ENCODE measurements at regions not wholly inside any gene's neighbourhood (a gene's known extent, or its start where the extent isn't known, plus 50 kb on each side); places are given as distances from the start of the nearest gene placed in this dataset.

GRCh38 chr10:121085367-121085766 lies 234.2 kb downstream of the WDR11 start:
- DNase-seq (ENCODE audit: low read depth, low spot score) = no peak
- no peak overlapping the region for H3K4me3 ChIP-seq (ENCODE audit: low read length)

- no peak for DNase-seq (ENCODE audit: low read depth, low spot score)
- no peak overlapping the region for H3K4me3 ChIP-seq (ENCODE audit: low read length)
Measured at GRCh38 chr10:121087129-121087528, 236.0 kb downstream of the WDR11 start.

- H3K4me3 ChIP-seq (ENCODE audit: low read length) = no peak overlapping the region
- DNase-seq (ENCODE audit: low read depth, low spot score) = no peak
Measured at GRCh38 chr10:121087688-121088087, 236.5 kb downstream of the WDR11 start.

GRCh38 chr10:121088524-121088923 lies 237.4 kb downstream of the WDR11 start:
- H3K4me3 ChIP-seq (ENCODE audit: low read length) = no peak overlapping the region
- no peak for DNase-seq (ENCODE audit: low read depth, low spot score)

- no peak for DNase-seq (ENCODE audit: low read depth, low spot score)
- no peak overlapping the region for H3K4me3 ChIP-seq (ENCODE audit: low read length)
Measured at GRCh38 chr10:121089434-121089833, 238.3 kb downstream of the WDR11 start.

GRCh38 chr10:121091961-121092719 lies 241.0 kb downstream of the WDR11 start:
- H3K4me3 ChIP-seq (ENCODE audit: low read length) = no peak overlapping the region
- DNase-seq (ENCODE audit: low read depth, low spot score) = no peak

- DNase-seq (ENCODE audit: low read depth, low spot score) = no peak
Measured at GRCh38 chr10:121092720-121093095, 241.5 kb downstream of the WDR11 start.

DNA sequence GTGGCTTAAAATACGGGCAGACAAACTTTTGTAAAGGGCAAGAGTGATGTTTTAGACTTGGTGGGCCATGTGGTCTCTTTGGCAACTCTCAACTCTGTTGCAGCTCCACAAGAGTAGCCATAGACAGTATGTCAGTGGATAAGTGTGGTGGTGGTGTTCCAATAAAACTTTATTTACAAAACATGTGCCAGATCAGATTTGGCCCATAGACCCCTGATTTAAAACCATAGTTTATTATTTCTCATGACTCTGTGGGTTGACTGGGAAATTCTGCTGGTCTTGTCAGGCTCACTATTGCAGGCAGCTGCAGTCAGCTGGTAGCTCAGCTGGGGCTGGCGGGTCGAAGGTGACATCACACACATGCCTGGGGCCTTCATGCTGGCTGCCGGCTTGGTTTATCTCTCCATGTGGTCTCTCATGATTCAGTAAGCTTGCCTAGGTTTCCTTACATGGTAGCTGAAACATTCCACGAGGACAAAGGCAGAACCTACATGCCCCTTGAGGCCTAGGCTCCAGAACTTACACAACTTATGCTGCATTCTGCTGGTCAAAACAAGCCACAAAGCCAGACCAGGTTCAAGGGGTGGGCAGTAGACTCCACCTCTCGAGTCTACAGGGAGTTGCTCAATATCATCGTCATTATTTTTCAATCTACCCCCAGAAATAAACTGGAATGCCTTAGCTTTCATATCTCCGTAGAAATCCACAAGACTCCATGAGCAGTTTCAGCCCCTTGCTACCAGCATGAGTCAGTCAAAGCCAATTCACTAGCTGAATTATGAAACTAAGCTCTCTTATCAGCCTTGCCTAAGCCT lies 245.7 kb downstream of the WDR11 start:
- H3K4me3 ChIP-seq (ENCODE audit: low read length) = no peak overlapping the region
- no peak for DNase-seq (ENCODE audit: low read depth, low spot score)

More at GRCh38 chr10:121092720-121093095, 241.5 kb downstream of the WDR11 start:
- no peak overlapping the region for H3K4me3 ChIP-seq (ENCODE audit: low read length)

GRCh38 chr10:121098211-121098610 lies 247.0 kb downstream of the WDR11 start:
- no peak for DNase-seq (ENCODE audit: low read depth, low spot score)
- H3K4me3 ChIP-seq (ENCODE audit: low read length) = no peak overlapping the region

DNA sequence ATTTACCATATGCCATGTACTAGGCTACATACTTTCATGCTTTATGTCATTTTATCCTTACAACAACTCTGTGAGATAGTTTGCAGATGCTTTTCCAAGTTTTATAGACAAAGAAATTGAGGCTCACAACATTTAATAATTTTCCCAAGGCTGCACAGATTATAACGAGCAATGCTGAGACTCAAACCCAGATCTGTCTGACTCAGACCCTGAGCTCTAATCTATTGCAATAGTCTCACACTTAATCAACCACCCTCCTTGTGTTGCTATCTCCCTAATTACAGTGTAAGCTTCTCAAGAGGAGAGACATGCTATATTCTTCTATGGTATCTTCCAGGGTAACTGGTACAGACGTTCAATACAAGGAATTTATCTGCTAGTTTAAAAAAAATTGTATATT lies 247.6 kb downstream of the WDR11 start:
- H3K4me3 ChIP-seq (ENCODE audit: low read length) = no peak overlapping the region
- DNase-seq (ENCODE audit: low read depth, low spot score) = no peak

- DNase-seq (ENCODE audit: low read depth, low spot score) = no peak
- no peak overlapping the region for H3K4me3 ChIP-seq (ENCODE audit: low read length)
Measured at GRCh38 chr10:121099181-121099580, 248.0 kb downstream of the WDR11 start.

GRCh38 chr10:121099592-121099991 lies 248.4 kb downstream of the WDR11 start:
- no peak for DNase-seq (ENCODE audit: low read depth, low spot score)
- no peak overlapping the region for H3K4me3 ChIP-seq (ENCODE audit: low read length)

GRCh38 chr10:121101561-121101960 lies 250.4 kb downstream of the WDR11 start:
- DNase-seq (ENCODE audit: low read depth, low spot score) = no peak

GRCh38 chr10:121102706-121103105 lies 251.5 kb downstream of the WDR11 start:
- H3K4me3 ChIP-seq (ENCODE audit: low read length) = no peak overlapping the region
- DNase-seq (ENCODE audit: low read depth, low spot score) = no peak

More at GRCh38 chr10:121101561-121101960, 250.4 kb downstream of the WDR11 start:
- no peak overlapping the region for H3K4me3 ChIP-seq (ENCODE audit: low read length)

DNA sequence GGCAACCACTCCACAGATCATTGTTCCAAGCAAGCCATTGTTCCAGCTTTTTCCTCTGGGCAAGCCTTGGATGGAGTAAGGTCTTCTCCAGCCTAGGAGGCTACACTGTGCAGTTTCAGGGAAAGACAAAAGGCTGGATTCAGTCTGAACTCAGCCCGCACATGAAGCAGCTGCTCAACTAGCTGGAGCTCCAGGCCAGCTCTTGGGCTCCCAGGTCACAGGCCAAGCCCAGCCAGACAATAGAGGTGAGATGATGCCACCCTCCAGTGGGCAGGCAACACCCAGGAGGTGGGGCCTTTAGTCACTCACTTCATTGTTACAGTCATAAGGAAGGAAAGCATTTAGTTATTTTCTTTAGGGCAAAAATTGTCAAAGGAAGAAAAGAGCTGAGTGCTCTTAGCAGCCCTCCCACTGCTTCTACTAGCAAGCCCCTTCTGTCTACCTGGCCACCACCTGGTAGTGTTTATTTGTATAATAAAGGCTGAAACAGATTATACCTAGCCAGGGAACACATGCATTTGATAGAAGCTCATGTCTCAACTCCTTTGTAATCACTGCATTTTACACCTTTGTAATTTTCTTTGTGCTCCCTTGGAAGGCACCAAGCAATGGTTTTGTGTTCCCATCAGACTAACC lies 253.4 kb downstream of the WDR11 start:
- H3K4me3 ChIP-seq (ENCODE audit: low read length) = no peak overlapping the region
- DNase-seq (ENCODE audit: low read depth, low spot score) = no peak

- DNase-seq (ENCODE audit: low read depth, low spot score) = no peak
Measured at GRCh38 chr10:121106611-121107010, 255.4 kb downstream of the WDR11 start.

DNA sequence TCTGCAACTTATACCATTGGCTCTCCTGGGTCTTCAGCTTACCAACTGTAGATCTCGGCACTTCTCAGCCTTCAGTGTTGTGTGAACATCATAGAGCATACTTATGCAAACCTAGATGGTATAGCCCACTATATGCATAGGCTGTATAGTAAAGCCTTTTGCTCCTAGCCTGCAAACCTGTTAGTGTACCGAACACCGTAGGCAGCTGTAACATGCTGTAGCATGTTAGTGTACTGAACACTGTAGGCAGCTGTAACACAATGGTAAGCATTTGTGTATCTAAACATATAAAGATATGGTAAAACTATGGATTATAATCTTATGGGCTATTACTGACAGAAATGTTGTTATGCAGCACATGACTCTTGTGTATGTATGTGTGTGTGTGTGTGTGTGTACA lies 256.9 kb downstream of the WDR11 start:
- DNase-seq (ENCODE audit: low read depth, low spot score) = no peak
- H3K4me3 ChIP-seq (ENCODE audit: low read length) = no peak overlapping the region

More at GRCh38 chr10:121106611-121107010, 255.4 kb downstream of the WDR11 start:
- no peak overlapping the region for H3K4me3 ChIP-seq (ENCODE audit: low read length)

GRCh38 chr10:121110369-121110768 lies 259.2 kb downstream of the WDR11 start:
- H3K4me3 ChIP-seq (ENCODE audit: low read length) = no peak overlapping the region
- DNase-seq (ENCODE audit: low read depth, low spot score) = no peak

GRCh38 chr10:121112136-121112535 lies 261.0 kb downstream of the WDR11 start:
- no peak overlapping the region for H3K4me3 ChIP-seq (ENCODE audit: low read length)
- DNase-seq (ENCODE audit: low read depth, low spot score) = no peak

Measured in Jurkat, Clone E6-1 (cell line).